HepG2 (cell line): ENCODE measurements at regions not wholly inside any gene's neighbourhood (a gene's known extent, or its start where the extent isn't known, plus 50 kb on each side); places are given as distances from the start of the nearest gene placed in this dataset.

Experiments used
- AHDC1 ChIP-seq: sonication (generic); formaldehyde crosslinking; IDR thresholded peaks from 2 replicates; pipeline ENCODE4 v1.5.1; 2020; ENCODE audit warnings: mild to moderate bottlenecking, missing genetic modification reagents, borderline replicate concordance
- HIVEP1 ChIP-seq: sonication (generic); formaldehyde crosslinking; IDR thresholded peaks from 2 replicates; pipeline ENCODE4 v1.4.0; 2020; ENCODE audit warnings: mild to moderate bottlenecking, missing genetic modification reagents
- ZNF484 ChIP-seq: sonication (generic); formaldehyde crosslinking; IDR thresholded peaks from 2 replicates; pipeline ENCODE4 v1.5.1; 2020; ENCODE audit warnings: mild to moderate bottlenecking, low read depth, missing genetic modification reagents, borderline replicate concordance
- ZNF512B ChIP-seq: sonication (generic); formaldehyde crosslinking; IDR thresholded peaks from 2 replicates; pipeline ENCODE4 v1.5.1; 2020; ENCODE audit warnings: missing genetic modification reagents, mild to moderate bottlenecking, borderline replicate concordance

- TF ChIP-seq AHDC1 (CRISPR knock-in tag) = no peak
- TF ChIP-seq ZNF484 = no peak
- TF ChIP-seq HIVEP1 = no peak
- no peak for TF ChIP-seq ZNF512B (CRISPR knock-in tag)
These were observed 63.1 kb upstream of the CXCL14 start (continued) for GRCh38 chr5:135641734-135642487.
